Loucy (cell line): ENCODE measurements at regions not wholly inside any gene's neighbourhood (a gene's known extent, or its start where the extent isn't known, plus 50 kb on each side); places are given as distances from the start of the nearest gene placed in this dataset.

ENCODE experiments used
- H2AFZ ChIP-seq: fragments of 200-600 bp; sonication (generic); 2 replicates; pipeline ENCODE4 v1.6.0; 2016; ENCODE audit warnings: antibody characterized with exemption, mild to moderate bottlenecking, low read length, moderate library complexity
- H3F3A ChIP-seq: fragments of 200-600 bp; 2 replicates; pipeline ENCODE4 v1.6.0; 2016; ENCODE audit warnings: antibody characterized with exemption, low read depth, mild to moderate bottlenecking
- H3K27me3 ChIP-seq: fragments of 200-600 bp; sonication (generic); 2 replicates; pipeline ENCODE4 v1.6.1; 2014; ENCODE audit warnings: low read length, mild to moderate bottlenecking; ENCODE audit not compliant: insufficient read depth, poor library complexity, severe bottlenecking
- H3K36me3 ChIP-seq: fragments of 200-600 bp; sonication (generic); 2 replicates; pipeline ENCODE4 v1.6.1; 2016; ENCODE audit warnings: low read length; ENCODE audit not compliant: insufficient read depth
- H3K4me1 ChIP-seq: fragments of 200-600 bp; sonication (generic); 2 replicates; pipeline ENCODE4 v1.5.1; 2014; ENCODE audit warnings: low read length, mild to moderate bottlenecking; ENCODE audit not compliant: insufficient read depth, poor library complexity, severe bottlenecking
- H3K4me2 ChIP-seq: fragments of 200-600 bp; sonication (generic); 2 replicates; pipeline ENCODE4 v1.6.0; 2014; ENCODE audit warnings: antibody characterized with exemption, low read length, low read depth, mild to moderate bottlenecking; ENCODE audit not compliant: poor library complexity, severe bottlenecking
- H3K4me3 ChIP-seq: fragments of 200-600 bp; sonication (generic); 2 replicates; pipeline ENCODE4 v1.5.1; 2014; ENCODE audit warnings: low read length, mild to moderate bottlenecking, mixed read lengths; ENCODE audit not compliant: poor library complexity, severe bottlenecking
- H3K79me2 ChIP-seq: fragments of 200-600 bp; sonication (generic); 2 replicates; pipeline ENCODE4 v1.6.1; 2014; ENCODE audit warnings: low read length; ENCODE audit not compliant: insufficient read depth
- H3K9ac ChIP-seq: fragments of 200-600 bp; sonication (generic); 2 replicates; pipeline ENCODE4 v1.6.0; 2014; ENCODE audit warnings: mild to moderate bottlenecking, low read depth, low read length, moderate library complexity; ENCODE audit not compliant: poor library complexity, severe bottlenecking
- H3K9me2 ChIP-seq: fragments of 200-600 bp; sonication (generic); replicated peaks from 2 replicates; pipeline ENCODE4 v1.6.1; 2016; ENCODE audit warnings: low read depth, low read length, mixed read lengths
- H3K9me3 ChIP-seq: fragments of 200-600 bp; sonication (generic); 2 replicates; pipeline ENCODE4 v1.6.1; 2014; ENCODE audit warnings: mild to moderate bottlenecking, antibody characterized with exemption, low read length, low read depth; ENCODE audit not compliant: insufficient read depth
- H4K20me1 ChIP-seq: fragments of 200-600 bp; sonication (generic); 2 replicates; pipeline ENCODE4 v1.6.0; 2014; ENCODE audit warnings: antibody characterized with exemption, low read length, mild to moderate bottlenecking; ENCODE audit not compliant: insufficient read depth, poor library complexity, severe bottlenecking
- EZH2phosphoT487 ChIP-seq: fragments of 200-600 bp; IDR thresholded peaks from 2 replicates; pipeline ENCODE4 v1.6.1; 2018; ENCODE audit warnings: antibody characterized with exemption, mild to moderate bottlenecking, moderate library complexity, borderline replicate concordance
- TF ChIP-seq, protein P1 (sequence below): fragments of 200-600 bp; sonication (generic); conservative IDR thresholded peaks from 2 replicates; pipeline ENCODE4 v1.5.1; 2014; ENCODE audit warnings: mild to moderate bottlenecking, antibody characterized with exemption, low read length

DNA sequence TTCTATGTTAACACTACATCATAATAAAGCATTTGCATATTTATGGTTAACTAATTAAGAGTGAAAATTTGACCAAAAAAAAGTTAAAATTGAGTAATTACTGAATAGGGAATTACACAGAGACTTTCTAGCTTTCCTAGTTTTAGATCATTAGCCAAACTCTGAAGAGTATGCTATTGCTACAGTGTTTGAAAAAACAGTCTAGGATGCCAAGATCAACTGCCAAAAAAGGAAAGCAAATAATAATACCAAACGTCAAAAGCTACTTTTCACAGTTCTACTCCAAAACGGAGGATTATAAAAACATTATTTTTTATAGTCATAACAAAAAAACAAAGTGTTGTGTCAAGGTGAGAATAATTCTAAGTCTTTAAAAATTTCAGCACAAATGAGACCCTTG is 359.8 kb upstream of the CTSO start:
- no peaks in the 10 kb centered on the region for H3F3A ChIP-seq
- H3K36me3 ChIP-seq = no peaks in the 10 kb centered on the region
- no peaks in the 10 kb centered on the region for H3K79me2 ChIP-seq
- TF ChIP-seq EZH2phosphoT487 = no peak
- TF ChIP-seq, protein P1, sequence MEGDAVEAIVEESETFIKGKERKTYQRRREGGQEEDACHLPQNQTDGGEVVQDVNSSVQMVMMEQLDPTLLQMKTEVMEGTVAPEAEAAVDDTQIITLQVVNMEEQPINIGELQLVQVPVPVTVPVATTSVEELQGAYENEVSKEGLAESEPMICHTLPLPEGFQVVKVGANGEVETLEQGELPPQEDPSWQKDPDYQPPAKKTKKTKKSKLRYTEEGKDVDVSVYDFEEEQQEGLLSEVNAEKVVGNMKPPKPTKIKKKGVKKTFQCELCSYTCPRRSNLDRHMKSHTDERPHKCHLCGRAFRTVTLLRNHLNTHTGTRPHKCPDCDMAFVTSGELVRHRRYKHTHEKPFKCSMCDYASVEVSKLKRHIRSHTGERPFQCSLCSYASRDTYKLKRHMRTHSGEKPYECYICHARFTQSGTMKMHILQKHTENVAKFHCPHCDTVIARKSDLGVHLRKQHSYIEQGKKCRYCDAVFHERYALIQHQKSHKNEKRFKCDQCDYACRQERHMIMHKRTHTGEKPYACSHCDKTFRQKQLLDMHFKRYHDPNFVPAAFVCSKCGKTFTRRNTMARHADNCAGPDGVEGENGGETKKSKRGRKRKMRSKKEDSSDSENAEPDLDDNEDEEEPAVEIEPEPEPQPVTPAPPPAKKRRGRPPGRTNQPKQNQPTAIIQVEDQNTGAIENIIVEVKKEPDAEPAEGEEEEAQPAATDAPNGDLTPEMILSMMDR = no peak
- H4K20me1 ChIP-seq = no peaks in the 10 kb centered on the region
- no peak overlapping the region for H3K4me3 ChIP-seq
- H3K9ac ChIP-seq = no peak overlapping the region
- H3K9me3 ChIP-seq = no peaks in the 10 kb centered on the region
- no peaks in the 10 kb centered on the region for H3K4me1 ChIP-seq
- no peaks in the 10 kb centered on the region for H3K27me3 ChIP-seq
- no peak overlapping the region for H2AFZ ChIP-seq
- H3K9me2 ChIP-seq = no peaks in the 10 kb centered on the region
- H3K4me2 ChIP-seq = no peak overlapping the region

- Histone ChIP-seq H2AFZ (no peak overlapping the region), H3K4me2 (no peak overlapping the region), H3F3A (no peaks in the 10 kb centered on the region)
Measured at GRCh38 chr4:156312261-156312847, 358.7 kb upstream of the CTSO start.

DNA sequence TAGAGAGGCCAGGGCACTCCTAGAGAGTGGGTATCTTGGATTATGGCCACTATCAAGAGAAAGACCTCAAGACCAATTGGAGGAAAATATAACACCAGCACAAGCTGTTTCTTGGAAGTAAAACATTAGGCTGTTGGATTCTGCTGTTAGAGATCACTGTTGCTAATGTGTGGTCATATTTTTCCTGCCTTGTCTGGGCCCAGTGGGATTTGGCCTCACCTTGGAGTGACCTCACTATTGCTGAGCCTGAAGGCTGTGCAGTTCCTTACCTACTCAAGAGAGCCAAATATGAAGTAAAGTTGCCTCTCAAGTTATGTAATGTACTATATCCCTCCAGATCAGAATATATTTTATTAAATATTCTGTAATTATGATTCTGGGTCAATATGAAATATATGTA is 355.4 kb upstream of the CTSO start:
- no peak overlapping the region for H3K4me2 ChIP-seq
- H3K4me3 ChIP-seq = no peak overlapping the region
- no peaks in the 10 kb centered on the region for H3K36me3 ChIP-seq
- H3K9me2 ChIP-seq = no peaks in the 10 kb centered on the region
- no peaks in the 10 kb centered on the region for H3F3A ChIP-seq
- H3K9me3 ChIP-seq = no peaks in the 10 kb centered on the region
- no peaks in the 10 kb centered on the region for H3K79me2 ChIP-seq
- H3K27me3 ChIP-seq = no peaks in the 10 kb centered on the region
- H2AFZ ChIP-seq = no peak overlapping the region
- TF ChIP-seq, protein P1 = no peak
- no peak for TF ChIP-seq EZH2phosphoT487
- H4K20me1 ChIP-seq = no peaks in the 10 kb centered on the region
- H3K4me1 ChIP-seq = no peaks in the 10 kb centered on the region
- no peak overlapping the region for H3K9ac ChIP-seq

More at GRCh38 chr4:156312261-156312847, 358.7 kb upstream of the CTSO start:
- Histone ChIP-seq H3K4me3 (no peak overlapping the region), H3K27me3 (no peaks in the 10 kb centered on the region), H3K36me3 (no peaks in the 10 kb centered on the region), H3K9me2 (no peaks in the 10 kb centered on the region), H3K4me1 (no peaks in the 10 kb centered on the region), H3K79me2 (no peaks in the 10 kb centered on the region), H4K20me1 (no peaks in the 10 kb centered on the region), H3K9ac (no peak overlapping the region), H3K9me3 (no peaks in the 10 kb centered on the region)
- TF ChIP-seq, protein P1 = no peak
- no peak for TF ChIP-seq EZH2phosphoT487
